GM12878 (cell line): ENCODE measurements at regions not wholly inside any gene's neighbourhood (a gene's known extent, or its start where the extent isn't known, plus 50 kb on each side); places are given as distances from the start of the nearest gene placed in this dataset.

Experiments
- ATAC-seq: fragments of 200-7000 bp; cut with Tn5 transposase; 3 replicates; pipeline ENCODE4 v1.9.1; 2020; ENCODE audit warnings: mild to moderate bottlenecking, moderate library complexity
- BruUV-seq: library from RNA; stranded (reverse); fragments of 400-500 nt; replicated peaks from 2 replicates; lab custom pipeline; 2021; lab: Mats Ljungman, UMichigan
- CTCF ChIA-PET: fragments of 300-600 bp; sonication (Branson Sonifier 250); formaldehyde crosslinking; extraction: SDS; loops from one replicate; lab custom pipeline; 2021; ENCODE audit warnings: inconsistent platforms; lab: Yijun Ruan, JAX
- POLR2A ChIA-PET: fragments of 350-600 bp; formaldehyde crosslinking; extraction: SDS; loops from one replicate; lab custom pipeline; 2021; ENCODE audit warnings: inconsistent platforms; lab: Charles Lee
- RAD21 ChIA-PET: fragments of 300-600 bp; sonication (Branson Sonifier 250); formaldehyde crosslinking; loops from one replicate; lab custom pipeline; 2023; ENCODE audit warnings: antibody characterized with exemption; ENCODE audit not compliant: unreplicated experiment; lab: Charles Lee
- SMC1A ChIA-PET: fragments of 300-600 bp; sonication (Branson Sonifier 250); formaldehyde crosslinking; loops from one replicate; lab custom pipeline; 2023; ENCODE audit not compliant: unreplicated experiment, uncharacterized antibody; lab: Charles Lee
- DNase-seq: peaks from one replicate; pipeline ENCODE4 v3.0.0-alpha.2; 2011; ENCODE audit warnings: low read depth, low spot score
- FAIRE-seq: peaks from 3 replicates; lab custom pipeline; 2011; peaks lifted over from hg19 to GRCh38; lab: Jason Lieb, UNC
- H2AFZ ChIP-seq: 2 replicates; pipeline ENCODE4 v1.6.0; 2011; ENCODE audit warnings: low read depth, low read length, control low read depth; ENCODE audit not compliant: control insufficient read depth
- H3K27ac ChIP-seq: 2 replicates; pipeline ENCODE4 v1.5.1; 2011; ENCODE audit warnings: control low read depth; ENCODE audit not compliant: control insufficient read depth, insufficient read depth
- H3K27me3 ChIP-seq, 2 experiments: replicated peaks in 1 of 2; 2 replicates each; pipeline versions ENCODE4 v1.6.0 to v1.6.1; 2011; ENCODE audit warnings: low read length in 1 of 2; ENCODE audit not compliant: control insufficient read depth in 2 of 2, insufficient read depth in 2 of 2
- H3K36me3 ChIP-seq, 2 experiments: 2 replicates each; pipeline ENCODE4 v1.5.1; 2011; ENCODE audit warnings: low read length in 1 of 2; ENCODE audit not compliant: control insufficient read depth in 2 of 2, insufficient read depth in 2 of 2
- H3K4me1 ChIP-seq: 2 replicates; pipeline ENCODE4 v1.6.1; 2011; ENCODE audit warnings: mild to moderate bottlenecking, low read length, moderate library complexity, mixed read lengths; ENCODE audit not compliant: control insufficient read depth, insufficient read depth
- H3K4me2 ChIP-seq: 2 replicates; pipeline ENCODE4 v1.6.0; 2011; ENCODE audit warnings: control low read depth; ENCODE audit not compliant: control insufficient read depth, insufficient read depth
- H3K4me3 ChIP-seq: fragments of 200-600 bp; sonication (generic); 2 replicates; pipeline ENCODE4 v1.5.1; 2016
- H3K79me2 ChIP-seq: 2 replicates; pipeline ENCODE4 v1.6.0; 2011; ENCODE audit warnings: low read length; ENCODE audit not compliant: control insufficient read depth, insufficient read depth
- H3K9ac ChIP-seq: 2 replicates; pipeline ENCODE4 v1.8.0; 2011; ENCODE audit warnings: low read length, control low read depth, mixed read lengths; ENCODE audit not compliant: control insufficient read depth, insufficient read depth
- H3K9me3 ChIP-seq: replicated peaks from 3 replicates; pipeline ENCODE4 v1.5.1; 2011; ENCODE audit warnings: mild to moderate bottlenecking, low read length; ENCODE audit not compliant: control insufficient read depth, insufficient read depth
- H4K20me1 ChIP-seq: 2 replicates; pipeline ENCODE4 v1.6.0; 2011; ENCODE audit not compliant: control insufficient read depth, insufficient read depth
- ATF3 ChIP-seq: IDR thresholded peaks from 2 replicates; pipeline ENCODE4 v1.6.1; 2011; ENCODE audit warnings: low read depth, mild to moderate bottlenecking, low read length, moderate library complexity, borderline replicate concordance; ENCODE audit errors: extremely low read depth
- BCLAF1 ChIP-seq: fragments of 450-650 bp; IDR thresholded peaks from 2 replicates; pipeline ENCODE4 v1.6.1; 2017; ENCODE audit warnings: antibody characterized with exemption, mild to moderate bottlenecking, moderate library complexity
- ESRRA ChIP-seq: IDR thresholded peaks from 2 replicates; pipeline ENCODE4 v1.6.1; 2012; ENCODE audit warnings: mild to moderate bottlenecking, low read length, improper control_type of control experiment
- EZH2 ChIP-seq: IDR thresholded peaks from 2 replicates; pipeline ENCODE4 v1.6.1; 2012; ENCODE audit warnings: low read depth, mild to moderate bottlenecking, control low read depth, inconsistent platforms, low read length, borderline replicate concordance; ENCODE audit not compliant: control insufficient read depth
- FOS ChIP-seq: IDR thresholded peaks from 3 replicates; pipeline ENCODE4 v1.6.1; 2011; ENCODE audit warnings: borderline replicate concordance; ENCODE audit not compliant: insufficient read length; ENCODE audit errors: extremely low read depth
- HCFC1 ChIP-seq: fragments of 150-350 bp; IDR thresholded peaks from 2 replicates; pipeline ENCODE4 v1.6.1; 2014; ENCODE audit warnings: low read length
- HDAC6 ChIP-seq: fragments of 200-600 bp; sonication (generic); IDR thresholded peaks from one replicate; pipeline ENCODE4 v1.8.0; 2017; ENCODE audit warnings: antibody characterized with exemption; ENCODE audit not compliant: unreplicated experiment
- NFYB ChIP-seq: IDR thresholded peaks from 2 replicates; pipeline ENCODE4 v1.6.1; 2011; ENCODE audit warnings: low read depth, mild to moderate bottlenecking, low read length, improper control_type of control experiment, moderate library complexity; ENCODE audit not compliant: insufficient read depth
- NR2C1 ChIP-seq: fragments of 450-650 bp; IDR thresholded peaks from 2 replicates; pipeline ENCODE4 v1.6.1; 2017; ENCODE audit warnings: antibody characterized with exemption, mild to moderate bottlenecking, moderate library complexity
- SP1 ChIP-seq: IDR thresholded peaks from one replicate; pipeline ENCODE4 v1.6.1; 2011; ENCODE audit warnings: low read depth, low read length
- TBL1XR1 ChIP-seq: IDR thresholded peaks from 2 replicates; pipeline ENCODE4 v1.6.1; 2012; ENCODE audit warnings: low read depth, low read length, improper control_type of control experiment
- WRNIP1 ChIP-seq: IDR thresholded peaks from 2 replicates; pipeline ENCODE4 v1.6.1; 2011; ENCODE audit warnings: low read depth, low read length, improper control_type of control experiment, borderline replicate concordance
- ZNF207 ChIP-seq: fragments of 450-650 bp; IDR thresholded peaks from 2 replicates; pipeline ENCODE4 v1.6.1; 2014; ENCODE audit warnings: antibody characterized with exemption, mild to moderate bottlenecking, borderline replicate concordance
- WGBS: methylation state at CpG from one replicate; pipeline ENCODE4 v1.1.6; 2016; ENCODE audit warnings: low lambda C conversion rate; ENCODE audit not compliant: insufficient replicate concordance, insufficient coverage; ENCODE audit errors: missing lambda C conversion rate; 5-methylcytosine and 5-hydroxymethylcytosine counted together
- in situ Hi-C: fragments of 300-500 bp; cut with MboI; formaldehyde crosslinking; loops from 9 replicates; pipeline ENCODE4 v1.14.3; 2018; ENCODE audit warnings: mixed read lengths
- intact Hi-C: fragments of 100-400 bp; cut with micrococcal nuclease; formaldehyde crosslinking; loops from one replicate; pipeline ENCODE4 v1.14.2; 2022; ENCODE audit not compliant: unreplicated experiment

- Histone ChIP-seq H3K79me2 (no peaks in the 10 kb centered on the region), H3K9me3 (no peaks in the 10 kb centered on the region), H3K36me3 (no peaks in the 10 kb centered on the region), H3K4me3 (no peak overlapping the region), H4K20me1 (no peaks in the 10 kb centered on the region), H3K4me1 (no peaks in the 10 kb centered on the region), H3K27me3 (no peaks in the 10 kb centered on the region), H3K4me2 (no peak overlapping the region), H3K9ac (no peak overlapping the region), H3K27ac (no peak overlapping the region), H2AFZ (no peak overlapping the region)
- intact Hi-C loops = no loop called here
- DNase-seq = no peak
- BruUV-seq = no TSS peak
- TF ChIP-seq ESRRA = no peak
- no peak for TF ChIP-seq NFYB
- no peak for TF ChIP-seq NR2C1
- no peak for TF ChIP-seq ZNF207
- no peak for TF ChIP-seq EZH2
- no peak for TF ChIP-seq BCLAF1
- TF ChIP-seq HCFC1 = no peak
- no peak for TF ChIP-seq TBL1XR1
- no peak for TF ChIP-seq WRNIP1
- TF ChIP-seq HDAC6 = no peak
- no peak for TF ChIP-seq ATF3
- TF ChIP-seq SP1 = no peak
- no peak for TF ChIP-seq FOS
- POLR2A ChIA-PET = no interaction called here
- CTCF ChIA-PET = no interaction called here
- in situ Hi-C loops = no loop called here
- 13% methylated on average over 4 of the region's 4 CpGs for WGBS
- ATAC-seq = no peak
- RAD21 ChIA-PET = no interaction called here
- no peak for FAIRE-seq
- SMC1A ChIA-PET = no interaction called here
Observed at GRCh38 chr6:23323897-23324296, 754.5 kb downstream of the HDGFL1 start.
